MM.1S (cell line): ENCODE measurements at regions not wholly inside any gene's neighbourhood (a gene's known extent, or its start where the extent isn't known, plus 50 kb on each side); places are given as distances from the start of the nearest gene placed in this dataset.

Experiments used
- DNase-seq: peaks from one replicate; pipeline ENCODE4 v3.0.0-alpha.2; 2015
- H2AFZ ChIP-seq: fragments of 300-600 bp; sonication (generic); 2 replicates; pipeline ENCODE4 v1.6.0; 2016; ENCODE audit warnings: antibody characterized with exemption, low read length
- H3F3A ChIP-seq: fragments of 300-600 bp; sonication (generic); 2 replicates; pipeline ENCODE4 v1.6.1; 2016; ENCODE audit warnings: mild to moderate bottlenecking, antibody characterized with exemption, low read length, moderate library complexity, mixed read lengths; ENCODE audit not compliant: insufficient read depth
- H3K27ac ChIP-seq: fragments of 300-600 bp; sonication (generic); 2 replicates; pipeline ENCODE4 v1.5.1; 2016; ENCODE audit warnings: mild to moderate bottlenecking, low read length
- H3K27me3 ChIP-seq: fragments of 300-600 bp; sonication (generic); replicated peaks from 2 replicates; pipeline ENCODE4 v1.6.0; 2016; ENCODE audit warnings: low read length; ENCODE audit not compliant: insufficient read depth
- H3K36me3 ChIP-seq: fragments of 300-600 bp; sonication (generic); replicated peaks from 2 replicates; pipeline ENCODE4 v1.6.1; 2016; ENCODE audit warnings: mild to moderate bottlenecking, low read length, mixed read lengths; ENCODE audit not compliant: insufficient read depth
- H3K4me1 ChIP-seq: fragments of 300-600 bp; sonication (generic); 2 replicates; pipeline ENCODE4 v1.6.1; 2016; ENCODE audit warnings: low read length, mixed read lengths
- H3K4me2 ChIP-seq: fragments of 300-600 bp; sonication (generic); 2 replicates; pipeline ENCODE4 v1.6.0; 2016; ENCODE audit warnings: low read depth, low read length
- H3K4me3 ChIP-seq: fragments of 300-600 bp; sonication (generic); 2 replicates; pipeline ENCODE4 v1.5.1; 2016; ENCODE audit warnings: low read length, mixed read lengths
- H3K79me2 ChIP-seq: fragments of 300-600 bp; sonication (generic); 2 replicates; pipeline ENCODE4 v1.6.1; 2016; ENCODE audit warnings: mixed run types, low read length, mixed read lengths
- H3K9ac ChIP-seq: fragments of 300-600 bp; sonication (generic); 2 replicates; pipeline ENCODE4 v1.6.1; 2016; ENCODE audit warnings: low read length, mixed read lengths
- H3K9me2 ChIP-seq: fragments of 300-600 bp; sonication (generic); replicated peaks from 2 replicates; pipeline ENCODE4 v1.6.1; 2016; ENCODE audit warnings: mild to moderate bottlenecking, low read length, mixed read lengths; ENCODE audit not compliant: insufficient read depth
- H3K9me3 ChIP-seq: fragments of 300-600 bp; sonication (generic); replicated peaks from 2 replicates; pipeline ENCODE4 v1.6.1; 2016; ENCODE audit warnings: mild to moderate bottlenecking, low read length, mixed read lengths; ENCODE audit not compliant: insufficient read depth
- H4K20me1 ChIP-seq: fragments of 300-600 bp; sonication (generic); 2 replicates; pipeline ENCODE4 v1.6.1; 2016; ENCODE audit warnings: mild to moderate bottlenecking, low read length, moderate library complexity, mixed read lengths; ENCODE audit not compliant: insufficient read depth
- CTCF ChIP-seq: fragments of 300-600 bp; sonication (generic); IDR thresholded peaks from 2 replicates; pipeline ENCODE4 v1.5.1; 2016; ENCODE audit warnings: antibody characterized with exemption, low read length, mixed read lengths
- EZH2 ChIP-seq: fragments of 300-600 bp; sonication (generic); optimal IDR thresholded peaks from 2 replicates; pipeline ENCODE3; 2017; ENCODE audit warnings: low read depth, mild to moderate bottlenecking, antibody characterized with exemption, low read length, mixed read lengths
- EZH2phosphoT487 ChIP-seq: fragments of 300-600 bp; sonication (generic); IDR thresholded peaks from 2 replicates; pipeline ENCODE4 v1.6.1; 2018; ENCODE audit warnings: antibody characterized with exemption, low read length

DNA sequence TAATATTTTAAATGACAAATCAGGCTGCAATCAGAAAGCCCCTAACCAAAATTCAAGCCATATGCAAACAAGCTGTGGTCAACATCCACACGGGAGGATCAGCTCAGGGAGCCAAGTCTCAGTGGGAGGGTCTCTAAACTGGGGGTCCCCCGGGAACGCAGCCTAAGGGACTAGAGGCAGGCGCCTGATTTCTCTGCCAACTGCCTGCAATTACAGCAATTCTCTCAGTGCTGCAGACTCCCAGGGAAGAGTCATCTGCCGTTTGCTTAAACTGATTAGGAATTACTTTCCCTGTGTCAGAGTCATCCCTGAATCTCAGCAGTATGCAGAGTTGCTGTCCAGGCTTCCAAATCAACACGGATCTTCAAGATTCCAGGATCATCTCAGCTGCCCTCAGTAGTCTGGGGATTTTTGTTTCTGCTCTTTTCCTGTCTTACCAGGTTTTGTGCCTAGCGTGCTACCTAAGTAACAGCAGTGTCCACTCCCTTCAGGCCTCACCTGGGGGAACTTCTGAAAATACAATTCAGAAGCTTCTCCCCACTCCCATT, 247.8 kb downstream of the RRAGC start:
- no peaks in the 10 kb centered on the region for H3K27me3 ChIP-seq
- H3K27ac ChIP-seq: no peak overlapping the region
- H3K9ac ChIP-seq: no peak overlapping the region
- H3F3A ChIP-seq: no peaks in the 10 kb centered on the region
- no peak overlapping the region for H3K4me2 ChIP-seq
- H3K4me3 ChIP-seq: no peak overlapping the region
- H4K20me1 ChIP-seq: no peaks in the 10 kb centered on the region
- DNase-seq: no peak
- H2AFZ ChIP-seq: no peak overlapping the region
- H3K9me2 ChIP-seq: no peaks in the 10 kb centered on the region
- H3K36me3 ChIP-seq: no peaks in the 10 kb centered on the region
- no peaks in the 10 kb centered on the region for H3K4me1 ChIP-seq
- H3K9me3 ChIP-seq: no peaks in the 10 kb centered on the region
- no peaks in the 10 kb centered on the region for H3K79me2 ChIP-seq
- TF ChIP-seq EZH2: no peak
- no peak for TF ChIP-seq EZH2phosphoT487
- TF ChIP-seq CTCF: no peak

DNA sequence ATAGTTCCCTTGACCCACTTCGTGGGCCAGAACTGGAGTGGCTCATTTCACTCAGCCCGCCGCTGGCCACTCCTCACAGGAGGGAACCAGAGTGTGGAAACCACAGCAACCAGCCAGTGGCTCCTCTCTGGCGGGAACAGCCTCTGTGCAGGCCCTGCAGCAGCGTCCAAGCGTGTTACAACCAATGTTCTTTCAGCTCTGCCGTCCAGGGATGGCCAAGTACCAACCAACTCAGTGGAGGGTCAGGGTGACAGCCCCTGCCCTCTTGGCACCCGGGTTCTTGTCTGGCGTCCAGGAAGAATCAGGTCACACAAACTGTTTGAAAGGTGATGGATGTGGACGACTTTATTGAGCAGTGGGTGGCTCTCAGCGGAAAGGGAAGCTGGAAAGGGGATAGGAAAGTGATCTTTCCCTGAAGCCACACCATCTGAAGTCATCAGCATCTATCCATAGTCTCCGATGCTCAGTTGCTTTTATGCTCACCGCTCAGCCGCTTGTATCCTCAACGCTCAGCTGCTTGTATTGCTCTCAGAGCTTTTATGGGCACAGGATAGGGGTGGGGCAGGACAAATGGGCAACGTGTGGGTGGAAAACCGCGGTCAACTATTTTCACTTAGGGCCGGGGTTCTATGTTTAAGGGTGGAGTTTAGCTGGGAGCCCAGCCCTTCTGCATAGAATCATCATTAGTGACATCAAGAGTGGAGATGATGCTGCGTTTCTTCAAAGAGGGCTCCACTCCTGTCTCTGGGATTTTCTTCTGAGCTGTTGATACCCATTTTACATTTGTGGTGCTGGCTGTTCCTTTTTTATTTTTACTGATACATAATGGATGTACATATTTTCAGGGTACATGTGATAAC, 250.2 kb downstream of the RRAGC start:
- Histone ChIP-seq H3K9ac (no peak overlapping the region), H3K4me1 (no peaks in the 10 kb centered on the region), H3K9me2 (no peaks in the 10 kb centered on the region), H3K79me2 (no peaks in the 10 kb centered on the region), H3K9me3 (no peaks in the 10 kb centered on the region), H3K27ac (no peak overlapping the region), H2AFZ (no peak overlapping the region), H4K20me1 (no peaks in the 10 kb centered on the region), H3K4me2 (no peak overlapping the region), H3K4me3 (no peak overlapping the region), H3K36me3 (no peaks in the 10 kb centered on the region), H3F3A (no peaks in the 10 kb centered on the region), H3K27me3 (no peaks in the 10 kb centered on the region)
- TF ChIP-seq CTCF (no peak), EZH2phosphoT487 (no peak), EZH2 (no peak)
- no peak for DNase-seq

- TF ChIP-seq EZH2phosphoT487: no peak
- no peak for TF ChIP-seq EZH2
- TF ChIP-seq CTCF: peak; percentile 47
- no peaks in the 10 kb centered on the region for H3F3A ChIP-seq
- no peaks in the 10 kb centered on the region for H3K27me3 ChIP-seq
- H3K36me3 ChIP-seq: no peaks in the 10 kb centered on the region
- H3K9me2 ChIP-seq: no peaks in the 10 kb centered on the region
- H2AFZ ChIP-seq: no peak overlapping the region
- no peaks in the 10 kb centered on the region for H3K9me3 ChIP-seq
- no peak for DNase-seq
- H3K79me2 ChIP-seq: no peaks in the 10 kb centered on the region
- no peak overlapping the region for H3K4me2 ChIP-seq
- H3K4me3 ChIP-seq: no peak overlapping the region
- no peak overlapping the region for H3K9ac ChIP-seq
- H4K20me1 ChIP-seq: no peaks in the 10 kb centered on the region
- H3K27ac ChIP-seq: no peak overlapping the region
- no peaks in the 10 kb centered on the region for H3K4me1 ChIP-seq
These were observed 251.2 kb downstream of the RRAGC start for GRCh38 chr1:38608202-38608864.
